ENCODE measurements at regions not wholly inside any gene's neighbourhood (a gene's known extent, or its start where the extent isn't known, plus 50 kb on each side); places are given as distances from the start of the nearest gene placed in this dataset.
"Not testable (repeated sequence)": the region's sequence is repeated elsewhere in the genome, so short reads cannot be mapped to it uniquely, and the experiment has no call there.

DNA sequence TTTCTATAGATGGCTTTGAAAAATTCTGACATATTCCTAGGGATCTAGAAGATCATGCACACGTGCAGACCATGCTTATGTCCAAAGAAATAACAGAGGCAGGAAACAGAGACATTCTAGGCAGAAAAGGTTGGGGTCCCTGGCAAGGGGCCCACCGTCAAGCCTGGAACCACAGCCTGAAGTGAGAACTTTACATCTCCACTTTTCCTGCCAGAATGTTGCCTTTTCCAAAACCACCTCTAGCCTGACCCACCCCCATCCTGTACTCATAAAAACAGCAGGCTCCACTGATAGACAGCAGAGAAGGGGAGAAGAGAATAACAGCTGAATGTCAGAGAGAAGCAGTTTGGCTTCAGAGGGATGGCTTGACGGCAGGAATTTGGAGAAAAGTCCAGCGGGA is 257.3 kb upstream of the NT5E start:
- no peak for DNase-seq (ENCODE audit: low spot score)

DNA sequence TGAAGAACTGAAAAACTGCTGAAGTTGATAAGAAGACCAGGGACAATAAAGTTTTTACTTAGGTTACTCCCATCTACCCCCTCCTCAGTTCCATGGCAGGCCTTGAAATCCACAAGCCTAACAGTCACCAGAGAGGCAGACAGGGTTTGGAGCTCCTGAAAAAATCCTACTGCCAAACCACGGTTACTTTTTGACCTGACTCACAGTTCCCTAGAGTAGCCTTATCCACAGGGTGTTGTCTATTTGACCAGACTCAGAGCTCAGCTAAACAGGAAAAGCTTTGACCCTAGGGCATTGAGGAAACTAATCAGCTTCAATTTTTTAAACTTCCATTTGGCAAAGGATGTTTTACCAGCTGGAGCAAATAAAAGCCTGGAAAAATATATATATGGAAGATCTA is 257.7 kb upstream of the NT5E start:
- DNase-seq (ENCODE audit: low spot score), result no peak

DNA sequence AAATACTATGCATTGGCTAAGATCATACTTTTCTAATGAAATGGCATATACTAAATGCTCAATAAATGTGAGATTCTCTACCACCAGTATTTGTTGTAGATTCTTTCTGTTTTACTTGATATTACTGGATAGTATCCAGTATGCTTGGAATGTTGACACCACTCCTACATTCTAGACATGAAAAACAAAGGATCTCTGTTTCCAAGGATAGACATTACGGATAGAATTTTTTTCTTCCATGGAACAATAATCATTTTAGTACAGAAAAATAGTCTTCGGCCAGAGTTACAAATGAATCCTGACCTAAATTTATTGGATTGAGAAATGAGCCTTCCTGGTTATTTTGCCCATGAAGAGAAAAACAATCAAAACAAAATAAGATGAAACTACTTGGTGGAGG is 258.2 kb upstream of the NT5E start:
- DNase-seq (ENCODE audit: low spot score), result no peak

DNA sequence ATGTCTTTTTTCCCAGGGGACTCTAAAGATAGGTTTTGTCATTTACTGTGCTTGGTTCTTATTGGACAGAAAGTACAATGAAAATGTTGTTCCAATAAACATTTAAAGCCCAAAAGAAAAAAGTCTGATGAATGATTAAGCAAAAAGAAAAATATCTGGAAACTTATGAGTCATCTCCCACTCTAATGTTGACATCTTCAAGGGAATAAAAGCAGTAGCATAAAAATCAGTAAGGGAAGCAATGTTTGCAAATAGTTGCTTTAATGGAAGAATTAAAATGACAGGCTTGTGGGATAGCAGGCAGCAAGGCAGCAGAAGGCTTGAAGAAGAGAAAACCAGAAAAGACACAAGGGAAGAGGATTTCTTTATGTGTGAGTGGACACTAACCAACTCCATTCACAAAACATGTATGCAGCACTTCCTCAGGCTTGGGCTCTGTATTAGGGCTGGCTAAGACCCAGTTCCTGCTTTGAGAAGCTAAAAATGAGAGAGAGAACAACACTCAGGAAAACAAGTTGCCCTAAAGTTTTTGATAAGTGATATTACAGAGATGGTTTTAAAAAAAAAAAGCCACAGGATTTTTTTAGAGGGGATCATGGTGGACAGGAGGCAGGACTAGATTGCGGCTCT is 263.2 kb upstream of the NT5E start:
- no peak for DNase-seq (ENCODE audit: low spot score)

DNA sequence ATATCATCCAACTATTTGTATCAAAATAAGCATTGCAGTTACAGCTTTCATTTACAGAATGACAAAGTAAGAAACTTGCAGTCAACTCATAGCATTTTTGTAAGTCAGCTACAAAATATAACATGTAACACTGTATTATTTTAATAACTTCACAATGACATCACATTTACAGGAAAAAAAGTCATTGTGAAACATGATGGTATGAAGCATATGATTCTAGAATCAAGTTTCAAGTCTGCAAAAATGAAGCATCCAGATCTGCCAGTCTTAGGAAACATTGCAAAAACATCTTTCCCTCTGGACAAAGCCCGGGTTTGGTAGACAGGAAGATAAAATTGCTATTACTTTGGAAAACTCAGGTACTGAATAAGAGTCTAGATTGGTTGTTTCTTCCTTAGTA is 263.9 kb upstream of the NT5E start:
- DNase-seq (ENCODE audit: low spot score), result no peak

DNA sequence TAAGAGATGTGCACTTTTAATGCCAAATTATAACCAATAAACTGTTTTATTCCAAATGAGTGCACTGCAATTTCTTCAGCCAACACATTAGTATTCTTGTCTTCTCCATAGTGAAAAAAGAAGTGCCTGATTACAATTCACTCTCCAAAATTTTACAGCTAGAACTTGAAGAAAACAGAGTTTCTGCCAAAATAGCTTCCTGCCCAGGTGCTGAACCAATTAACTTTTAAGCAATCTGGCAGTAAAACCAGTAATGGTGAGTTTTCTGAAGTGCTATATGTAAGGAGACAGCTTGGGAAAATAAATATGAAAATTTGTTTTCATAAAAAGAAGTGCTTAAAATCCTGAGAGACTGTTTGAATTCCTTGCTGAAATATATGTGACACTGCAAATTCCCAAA is 266.0 kb upstream of the NT5E start:
- no peak for DNase-seq (ENCODE audit: low spot score)

DNA sequence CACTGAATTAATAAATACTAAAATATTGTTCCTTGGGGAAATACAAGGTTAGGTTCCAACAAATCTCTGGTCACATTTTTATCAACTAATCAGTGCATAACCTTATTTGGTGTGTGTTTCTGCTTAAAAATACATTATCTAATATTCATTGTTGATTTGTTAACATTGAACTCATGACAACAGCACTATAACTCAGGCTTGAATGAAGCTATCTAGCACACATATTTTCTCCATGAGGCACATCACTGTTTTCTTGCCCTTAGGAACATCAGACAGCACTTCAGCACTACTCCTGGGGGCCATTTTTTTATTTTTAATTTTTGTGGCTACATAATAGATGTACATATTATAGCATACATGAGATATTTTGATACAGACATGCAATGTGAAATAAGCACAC is 277.2 kb upstream of the NT5E start:
- no peak for DNase-seq (ENCODE audit: low spot score)

DNA sequence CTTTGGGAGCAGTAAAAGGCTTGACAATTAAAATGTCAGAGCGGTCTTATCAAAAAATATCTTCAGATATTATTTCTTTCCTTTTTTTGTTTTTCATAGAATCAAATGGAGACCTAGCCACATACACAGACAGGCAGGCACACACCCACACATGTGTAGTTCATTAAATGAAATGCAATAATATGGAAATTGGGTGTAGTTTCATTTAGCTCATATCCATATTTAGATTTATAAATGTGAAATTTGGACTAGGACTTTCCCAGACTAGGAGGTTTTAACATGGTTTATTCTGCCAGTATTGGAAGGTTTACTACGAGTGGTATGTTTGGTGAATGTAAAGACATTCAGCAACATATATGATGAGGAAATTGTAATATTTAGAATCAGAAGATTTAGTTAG is 277.7 kb upstream of the NT5E start:
- no peak for DNase-seq (ENCODE audit: low spot score)

DNA sequence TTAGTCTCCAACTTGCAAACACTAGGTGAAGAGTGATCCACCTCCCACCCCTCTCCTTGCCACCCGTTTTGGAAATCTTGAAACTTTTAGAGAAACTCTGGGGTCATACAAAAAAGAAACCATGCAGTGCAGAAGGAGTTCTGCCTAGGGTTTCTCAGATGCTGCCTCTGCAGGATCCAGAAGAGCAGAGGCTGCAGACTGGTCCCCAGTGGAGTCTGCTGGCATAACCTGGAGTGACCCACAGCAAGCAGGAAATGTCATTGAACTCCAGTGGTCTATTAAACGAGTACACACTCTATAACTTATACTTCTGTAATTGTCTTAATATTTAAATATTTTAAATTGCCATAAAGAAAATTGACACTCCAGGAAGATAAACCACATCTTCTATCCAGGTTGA is 280.7 kb upstream of the NT5E start:
- DNase-seq (ENCODE audit: low spot score), result no peak

DNA sequence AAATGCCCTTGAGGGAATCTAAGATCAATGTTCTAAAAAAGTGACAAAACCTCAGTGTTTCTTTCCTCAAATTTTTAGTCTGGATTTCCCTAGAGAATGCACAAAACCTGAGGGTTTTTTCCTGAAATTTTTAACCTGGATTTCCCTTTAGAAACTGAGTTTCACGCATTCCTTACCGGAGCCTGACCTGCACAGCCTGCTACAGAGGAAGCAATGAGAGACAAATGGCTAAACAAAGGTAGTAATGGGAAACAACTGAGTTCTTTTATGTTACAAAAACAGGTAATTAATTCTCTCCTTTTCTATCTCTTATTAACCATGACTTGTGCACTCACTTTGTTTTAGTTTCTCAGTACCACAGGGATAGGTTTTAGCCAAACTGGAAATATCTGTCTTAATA is 281.7 kb upstream of the NT5E start:
- DNase-seq (ENCODE audit: low spot score), result no peak

DNA sequence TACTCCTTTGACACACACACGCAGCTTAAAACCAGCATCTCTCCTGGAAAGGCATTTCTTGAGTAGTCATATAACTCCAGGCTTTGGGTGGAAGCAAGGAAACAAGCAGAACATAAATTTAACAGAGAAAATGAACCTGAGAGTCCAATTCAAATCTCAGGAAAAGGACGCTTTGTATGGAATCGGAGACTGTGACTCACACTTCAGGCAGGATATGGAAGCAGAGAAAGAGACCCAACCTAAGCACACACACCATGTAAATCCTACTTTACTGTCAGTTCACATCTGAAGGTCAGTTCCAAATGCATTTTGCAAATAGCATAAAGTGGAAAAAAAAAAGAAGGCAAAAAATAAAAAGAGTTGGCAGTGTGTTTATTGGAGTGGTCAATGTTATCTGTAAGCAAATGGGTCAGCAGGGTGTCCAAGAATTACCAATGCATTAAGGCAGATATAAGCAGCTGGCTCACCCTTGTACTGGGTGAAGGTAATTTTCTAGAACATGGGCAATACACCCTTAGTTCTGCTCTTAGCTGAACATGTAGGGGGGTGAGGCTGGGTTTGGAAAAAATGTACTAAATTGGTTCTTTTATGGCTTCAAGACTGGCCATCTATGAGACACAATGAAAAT is 283.7 kb upstream of the NT5E start:
- no peak for DNase-seq (ENCODE audit: low spot score)

DNA sequence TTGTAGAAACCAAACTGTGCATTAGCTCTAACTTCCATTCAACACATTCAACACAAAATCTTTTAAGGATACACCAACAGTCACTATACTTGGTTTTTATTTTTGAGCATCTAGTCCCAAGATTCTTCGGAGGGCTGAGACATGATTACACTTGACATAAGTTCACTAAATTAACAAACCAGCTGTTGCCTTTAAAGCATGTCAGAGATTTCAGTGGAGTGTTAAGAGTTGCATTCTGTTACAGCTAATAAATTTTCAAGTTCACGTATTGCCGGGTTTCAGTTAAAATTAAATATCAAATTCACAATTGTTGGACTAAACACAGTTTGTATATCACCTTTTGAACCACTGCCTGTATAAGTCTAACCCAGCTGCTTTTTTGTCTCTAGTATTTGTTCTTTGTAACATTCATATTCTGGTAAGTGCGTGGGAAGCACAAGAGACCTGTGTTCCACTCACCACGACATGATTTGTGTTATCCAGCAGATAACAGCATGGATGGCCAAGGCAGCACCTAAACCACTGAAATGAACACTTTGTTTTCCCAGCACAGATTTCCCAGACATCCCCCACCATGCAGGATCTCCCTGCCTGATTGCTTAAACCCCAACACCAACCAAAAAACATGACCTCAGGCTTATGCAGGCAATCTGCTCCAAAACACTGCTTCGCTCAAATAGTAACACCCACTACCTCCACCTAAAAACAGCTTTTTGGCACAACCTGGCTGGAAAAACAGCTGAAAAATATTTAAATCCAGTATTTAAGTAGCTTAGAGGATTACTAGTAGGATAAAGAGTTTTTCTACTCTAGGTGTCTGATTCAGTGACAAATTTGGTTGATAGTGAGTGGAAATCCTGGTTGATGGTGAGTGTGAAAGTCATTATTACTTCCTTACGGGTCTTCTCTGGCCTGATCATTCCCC is 286.5 kb upstream of the NT5E start:
- DNase-seq (ENCODE audit: low spot score), result peak; percentile 24

DNA sequence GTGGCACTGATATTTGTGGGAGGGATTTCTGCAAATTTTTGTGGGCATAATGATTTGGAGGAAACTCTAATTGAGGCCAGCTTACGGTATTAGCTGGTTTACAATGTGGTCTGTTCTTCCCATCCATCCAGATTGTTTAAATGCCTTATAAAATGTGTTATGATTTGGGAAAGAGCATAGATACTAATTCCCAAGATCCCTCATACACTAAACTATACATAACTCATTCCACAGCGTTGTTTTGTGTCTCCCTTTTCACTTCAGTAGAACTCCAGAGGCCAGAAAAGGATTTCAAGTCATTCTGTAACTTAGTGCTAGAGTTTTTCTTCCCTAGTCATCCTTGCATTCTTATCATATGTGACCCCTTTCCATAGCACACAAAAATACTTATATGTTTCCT is 292.6 kb upstream of the NT5E start:
- no peak for DNase-seq (ENCODE audit: low spot score)

DNA sequence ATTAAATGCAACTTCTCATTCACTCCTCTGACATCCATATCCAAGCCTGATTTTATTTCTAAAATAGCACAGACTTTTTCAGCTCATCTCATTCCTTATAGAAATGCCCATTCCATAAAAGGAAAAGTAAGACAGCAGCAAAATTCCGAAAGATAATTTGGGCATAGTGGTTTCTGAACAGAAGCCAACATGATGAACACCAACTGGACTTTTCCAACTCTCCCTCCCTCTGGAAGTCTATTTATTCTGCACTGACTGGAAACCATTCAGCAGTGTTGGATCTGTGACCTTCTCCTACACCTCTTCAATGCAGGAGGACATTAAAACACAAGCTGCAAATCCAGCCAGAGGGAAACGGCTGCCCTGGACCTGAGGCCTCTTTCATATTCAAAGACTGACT is 306.2 kb upstream of the NT5E start:
- DNase-seq (ENCODE audit: low spot score), result no peak

DNA sequence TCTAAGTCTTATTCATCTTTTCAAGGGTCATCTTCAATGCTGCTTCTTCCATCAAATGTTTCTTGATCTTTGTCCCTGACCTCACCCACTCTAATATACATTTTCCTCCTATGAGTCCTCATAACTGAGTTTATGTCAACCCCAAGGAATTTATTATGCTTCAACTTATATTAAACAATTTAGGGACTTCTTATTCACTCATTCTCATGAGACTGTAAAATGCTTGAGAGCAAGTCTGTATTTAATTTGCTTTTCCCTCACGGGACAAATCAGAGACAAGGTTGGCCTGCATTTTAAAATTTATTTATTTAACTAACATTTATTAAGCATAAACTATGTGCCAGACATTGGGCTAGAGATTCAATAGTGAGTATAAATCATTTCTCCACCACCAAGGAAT is 312.0 kb upstream of the NT5E start:
- no peak for DNase-seq (ENCODE audit: low spot score)

DNA sequence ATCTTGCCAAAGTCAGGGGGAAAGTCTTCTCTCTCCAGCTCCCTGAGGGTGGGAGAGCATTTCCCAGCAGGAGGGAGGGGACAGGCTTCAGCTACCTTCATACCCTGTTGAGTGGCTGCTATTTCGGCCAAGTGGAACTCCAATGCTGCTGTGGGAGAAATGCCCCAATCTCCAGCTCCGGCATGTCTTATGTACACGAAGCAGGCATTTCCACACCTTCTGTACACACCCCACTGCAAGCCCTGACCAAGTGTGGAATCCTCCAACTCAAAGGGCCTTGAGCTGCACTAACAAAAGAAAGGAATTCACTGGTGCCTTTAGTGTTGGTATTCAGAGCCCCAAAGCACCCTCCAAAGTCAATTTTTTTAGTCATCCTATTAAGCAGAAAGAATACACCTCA is 313.6 kb upstream of the NT5E start:
- DNase-seq (ENCODE audit: low spot score), result no peak

DNA sequence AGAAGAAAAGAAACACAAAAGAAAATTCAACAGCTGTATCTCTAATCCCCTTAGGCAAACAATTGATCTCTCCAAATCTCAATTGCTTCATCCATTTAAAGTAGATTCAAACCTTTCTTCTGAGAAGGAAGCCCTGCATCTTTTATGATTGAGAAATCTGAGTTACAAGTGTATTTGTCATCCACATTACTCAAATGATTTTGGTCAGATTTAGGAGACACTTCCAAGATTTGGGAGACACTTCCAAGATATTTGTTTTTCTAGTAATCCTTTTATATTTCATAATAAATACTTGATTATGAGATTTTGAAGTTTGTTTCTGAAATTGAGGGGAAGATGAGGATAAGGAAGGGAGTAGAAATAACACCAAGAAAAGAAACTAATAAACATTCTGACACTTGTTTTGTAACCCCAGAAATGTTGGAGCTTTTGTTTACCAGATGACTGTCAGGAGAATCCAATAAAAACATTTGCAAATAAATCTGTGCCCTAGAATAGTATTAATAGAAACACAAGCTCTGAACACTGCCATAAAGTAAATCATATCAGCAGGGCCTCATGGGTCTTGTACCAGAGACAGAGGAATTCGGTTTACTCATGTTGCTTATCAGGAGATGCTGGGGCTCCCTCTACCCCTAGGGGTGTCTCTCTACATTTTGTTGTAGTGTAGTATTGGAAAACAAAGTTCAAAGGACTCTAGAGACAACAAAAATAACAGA is 314.3 kb upstream of the NT5E start:
- no peak for DNase-seq (ENCODE audit: low spot score)

DNA sequence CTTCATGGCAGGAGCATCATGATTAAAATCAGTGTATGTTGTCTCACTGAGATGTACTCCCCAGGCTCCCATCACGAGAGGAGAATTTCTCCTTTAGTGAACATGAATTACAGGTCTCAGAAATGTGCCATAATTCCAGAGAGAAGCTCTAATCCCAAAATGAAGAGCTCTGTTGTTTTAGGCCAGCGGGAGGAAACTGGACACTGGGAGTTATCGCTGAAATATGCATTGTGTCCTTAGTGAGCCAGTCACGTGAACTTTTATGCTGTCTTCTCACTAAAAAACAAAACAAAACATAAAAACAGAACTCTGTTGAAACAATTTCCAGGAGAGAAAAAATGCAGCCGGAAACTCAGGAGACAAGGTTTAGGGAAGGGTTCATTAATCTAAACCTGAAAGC is 315.7 kb upstream of the NT5E start:
- no peak for DNase-seq (ENCODE audit: low spot score)

DNA sequence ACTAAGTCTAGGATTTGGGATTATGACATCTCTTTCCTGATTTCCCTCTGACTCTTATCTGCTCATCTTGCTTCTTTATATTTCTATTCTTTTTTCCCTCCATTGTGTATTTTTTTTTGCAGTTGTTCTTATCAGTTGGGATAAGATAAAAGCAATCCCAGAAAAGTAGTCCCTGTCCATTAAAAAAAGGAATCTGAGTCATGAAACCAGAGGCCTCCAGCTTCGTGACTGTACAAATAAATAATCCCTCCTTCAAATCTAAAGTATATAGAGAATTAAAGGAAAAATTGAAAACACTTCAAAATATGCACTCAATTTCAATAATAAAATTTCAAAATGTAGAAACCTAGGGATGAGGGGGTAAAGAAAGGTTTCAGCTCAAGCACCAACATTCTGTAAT is 317.8 kb upstream of the NT5E start:
- DNase-seq (ENCODE audit: low spot score), result no peak

DNA sequence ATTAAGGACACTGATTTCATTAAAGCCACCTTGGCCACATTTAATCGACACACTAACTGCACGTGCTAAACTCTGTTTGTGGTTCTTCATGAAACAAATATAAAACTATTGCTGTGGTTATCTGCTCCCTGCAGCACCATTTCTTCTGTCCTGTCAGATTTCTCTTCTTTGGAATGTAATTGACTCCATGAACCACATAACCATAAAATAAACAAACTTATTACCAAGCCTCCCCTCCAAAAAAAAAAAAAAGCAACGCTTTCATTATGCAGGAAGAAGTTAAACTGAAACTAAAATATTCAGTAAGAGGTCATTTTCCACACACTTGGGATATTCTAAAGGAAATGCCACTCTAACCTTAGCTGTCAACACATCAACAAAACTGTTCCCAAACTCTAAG is 319.1 kb upstream of the NT5E start:
- DNase-seq (ENCODE audit: low spot score), result no peak

DNA sequence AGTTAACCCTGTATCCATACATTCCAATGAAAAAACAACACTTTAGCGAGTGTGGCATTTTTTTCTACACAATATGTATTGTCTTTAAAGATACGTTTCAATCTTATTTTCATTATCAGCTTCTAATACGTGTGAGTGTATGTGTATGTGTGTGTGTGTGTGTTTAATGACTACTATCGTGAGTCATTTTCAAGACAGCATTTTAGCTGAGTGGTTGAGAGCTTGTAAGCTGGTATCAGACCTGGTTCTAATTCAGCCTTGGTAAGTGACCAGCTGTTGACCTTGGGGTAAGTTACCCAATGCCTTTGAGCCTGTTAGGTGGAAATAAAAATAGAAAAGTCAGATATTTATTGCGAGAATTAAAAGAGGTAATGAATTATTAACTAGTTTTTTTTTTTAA is 320.0 kb upstream of the NT5E start:
- no peak for DNase-seq (ENCODE audit: low spot score)

DNA sequence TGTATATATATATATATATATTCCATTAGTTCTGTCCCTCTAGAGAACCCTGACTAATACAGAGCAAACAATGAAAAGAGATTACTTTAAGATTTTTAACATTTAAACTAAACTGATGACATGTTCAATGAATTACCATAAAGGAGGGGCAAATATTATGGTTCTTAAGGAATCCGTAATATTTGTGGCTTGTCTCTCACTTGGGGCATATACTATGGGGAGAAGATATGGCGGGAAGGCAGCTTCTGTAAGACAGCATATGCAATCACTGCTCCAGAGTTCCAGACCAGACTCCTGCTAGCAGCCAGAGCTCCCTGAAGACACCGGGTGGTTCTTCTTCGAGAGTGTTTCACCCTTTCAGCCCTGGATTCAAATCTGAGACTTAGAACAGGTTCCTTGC is 321.1 kb upstream of the NT5E start:
- DNase-seq (ENCODE audit: low spot score), result no peak

DNA sequence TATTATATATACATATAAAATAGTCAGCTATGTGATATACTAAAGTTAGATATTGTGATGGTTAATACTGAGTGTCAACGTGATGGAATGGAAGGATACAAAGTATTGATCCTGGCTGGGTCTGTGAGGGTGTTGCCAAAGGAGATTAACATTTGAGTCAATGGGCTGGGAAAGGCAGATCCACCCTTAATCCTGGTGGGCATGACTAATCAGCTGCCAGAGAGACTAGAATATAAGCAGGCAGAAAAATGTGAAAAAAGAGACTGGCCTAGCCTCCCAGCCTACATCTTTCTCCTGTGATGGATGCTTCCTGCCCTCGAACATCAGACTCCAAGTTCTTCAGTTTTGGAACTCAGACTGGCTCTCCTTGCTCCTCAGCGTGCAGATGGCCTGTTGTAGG is 321.6 kb upstream of the NT5E start:
- DNase-seq (ENCODE audit: low spot score), result not testable (repeated sequence)

Measured in Ammon's horn (tissue), 1 donor.